ENCODE measurements at regions not wholly inside any gene's neighbourhood (a gene's known extent, or its start where the extent isn't known, plus 50 kb on each side); places are given as distances from the start of the nearest gene placed in this dataset.

DNA sequence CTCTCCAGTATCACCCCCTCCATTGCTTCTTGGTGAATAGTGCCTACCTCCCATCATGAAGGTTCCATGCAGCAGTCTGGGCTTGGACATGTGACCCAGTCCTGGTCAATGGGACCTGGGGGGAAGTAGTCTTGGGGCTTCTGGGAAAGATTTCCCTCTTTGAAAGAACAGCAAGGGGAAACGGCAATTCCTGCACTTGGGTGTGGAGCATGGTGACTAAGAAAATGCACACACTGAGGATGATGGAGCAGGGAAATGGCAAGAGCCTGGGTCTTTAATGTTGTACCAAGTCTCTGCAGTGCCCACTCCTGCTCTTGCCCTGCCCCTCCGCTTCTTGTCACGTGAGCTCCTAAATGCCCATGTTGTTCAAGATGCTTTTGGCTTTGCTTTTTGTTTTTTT lies 131.4 kb upstream of the SIX2 start:
- Histone ChIP-seq H3K4me3 (ENCODE audit: low read depth in 1 of 5, low read length in 5 of 5) (no peak overlapping the region), H3K27ac (ENCODE audit: low read depth, low read length) (no peak overlapping the region), H3K36me3 (ENCODE audit: control insufficient read depth in 5 of 5, insufficient read depth in 5 of 5, low read length in 5 of 5) (no peaks in the 10 kb centered on the region), H3K9me3 (ENCODE audit: control insufficient read depth in 5 of 5, low read length in 5 of 5) (no peaks in the 10 kb centered on the region), H3K27me3 (ENCODE audit: control insufficient read depth in 5 of 5, insufficient read depth in 4 of 5, low read length in 5 of 5) (peaks cover 0 to 12% (median 8%) of the 10 kb centered on the region in 5 donors), H3K4me1 (ENCODE audit: control insufficient read depth in 5 of 5, insufficient read depth in 5 of 5, low read length in 5 of 5) (no peaks in the 10 kb centered on the region), H3K9ac (ENCODE audit: low read length in 5 of 5) (no peak overlapping the region)

- H3K4me3 ChIP-seq (ENCODE audit: low read depth in 1 of 5, low read length in 5 of 5), result no peak overlapping the region
- no peak overlapping the region for H3K27ac ChIP-seq (ENCODE audit: low read depth, low read length)
- peaks cover 0 to 5% (median 5%) of the 10 kb centered on the region in 5 donors for H3K4me1 ChIP-seq (ENCODE audit: control insufficient read depth in 5 of 5, insufficient read depth in 5 of 5, low read length in 5 of 5)
- H3K9ac ChIP-seq (ENCODE audit: low read length in 5 of 5), result no peak overlapping the region
- H3K9me3 ChIP-seq (ENCODE audit: control insufficient read depth in 5 of 5, low read length in 5 of 5), result no peaks in the 10 kb centered on the region
- H3K27me3 ChIP-seq (ENCODE audit: control insufficient read depth in 5 of 5, insufficient read depth in 4 of 5, low read length in 5 of 5), result peaks cover 0 to 12% (median 7%) of the 10 kb centered on the region in 5 donors
- no peaks in the 10 kb centered on the region for H3K36me3 ChIP-seq (ENCODE audit: control insufficient read depth in 5 of 5, insufficient read depth in 5 of 5, low read length in 5 of 5)
Observed at GRCh38 chr2:45138904-45139303, 129.7 kb upstream of the SIX2 start.

DNA sequence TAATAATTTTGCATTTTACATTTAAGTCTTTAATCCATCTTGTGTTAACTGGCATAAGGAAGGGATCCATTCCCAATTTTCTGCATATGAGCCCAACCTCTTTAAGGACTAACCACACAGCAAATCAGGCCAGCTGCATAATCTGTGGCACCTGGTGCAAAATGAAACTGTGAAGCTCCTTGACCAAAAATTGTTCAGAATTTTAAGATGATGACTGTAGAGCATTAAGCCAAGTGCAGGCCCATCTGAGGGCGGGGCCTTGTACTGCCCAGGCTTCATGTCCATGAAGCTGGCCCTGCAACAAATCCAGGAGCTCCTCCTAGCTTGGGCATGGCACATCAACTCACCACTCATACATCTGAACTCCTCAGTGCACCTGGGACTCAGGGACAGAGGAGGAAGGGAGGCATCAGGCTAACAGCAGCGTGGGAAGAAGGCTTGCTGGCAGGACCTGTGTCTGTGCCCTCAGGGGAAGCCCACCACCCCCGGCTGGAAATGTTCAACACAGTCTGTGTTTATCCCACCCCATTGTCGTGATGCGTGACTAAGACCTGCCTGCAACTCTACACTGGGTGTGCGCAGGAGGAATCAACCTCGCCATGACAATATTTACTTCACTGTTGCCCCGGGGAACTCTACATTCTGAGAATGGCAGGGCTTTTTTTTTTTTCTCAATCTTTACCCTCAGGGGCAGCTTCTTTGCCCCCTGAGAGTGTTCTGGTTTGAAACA lies 128.9 kb upstream of the SIX2 start:
- Histone ChIP-seq H3K36me3 (ENCODE audit: control insufficient read depth in 5 of 5, insufficient read depth in 5 of 5, low read length in 5 of 5) (no peaks in the 10 kb centered on the region), H3K27me3 (ENCODE audit: control insufficient read depth in 5 of 5, insufficient read depth in 4 of 5, low read length in 5 of 5) (peaks cover 0 to 6% (median 2%) of the 10 kb centered on the region in 5 donors), H3K27ac (ENCODE audit: low read depth, low read length) (no peak overlapping the region), H3K4me1 (ENCODE audit: control insufficient read depth in 5 of 5, insufficient read depth in 5 of 5, low read length in 5 of 5) (peaks cover 0 to 5% (median 5%) of the 10 kb centered on the region in 5 donors), H3K9me3 (ENCODE audit: control insufficient read depth in 5 of 5, low read length in 5 of 5) (no peaks in the 10 kb centered on the region), H3K4me3 (ENCODE audit: low read depth in 1 of 5, low read length in 5 of 5) (no peak overlapping the region), H3K9ac (ENCODE audit: low read length in 5 of 5) (no peak overlapping the region)

- no peak overlapping the region for H3K4me3 ChIP-seq (ENCODE audit: low read depth in 1 of 5, low read length in 5 of 5)
- H3K4me1 ChIP-seq (ENCODE audit: control insufficient read depth in 5 of 5, insufficient read depth in 5 of 5, low read length in 5 of 5), result peaks cover 0 to 17% (median 15%) of the 10 kb centered on the region in 5 donors
- no peaks in the 10 kb centered on the region for H3K9me3 ChIP-seq (ENCODE audit: control insufficient read depth in 5 of 5, low read length in 5 of 5)
- no peak overlapping the region for H3K9ac ChIP-seq (ENCODE audit: low read length in 5 of 5)
- no peaks in the 10 kb centered on the region for H3K36me3 ChIP-seq (ENCODE audit: control insufficient read depth in 5 of 5, insufficient read depth in 5 of 5, low read length in 5 of 5)
- no peak overlapping the region for H3K27ac ChIP-seq (ENCODE audit: low read depth, low read length)
- H3K27me3 ChIP-seq (ENCODE audit: control insufficient read depth in 5 of 5, insufficient read depth in 4 of 5, low read length in 5 of 5), result no peaks in the 10 kb centered on the region
Observed at GRCh38 chr2:45134726-45135125, 125.5 kb upstream of the SIX2 start.

- no peak overlapping the region for H3K4me3 ChIP-seq (ENCODE audit: low read depth in 1 of 5, low read length in 5 of 5)
- H3K9me3 ChIP-seq (ENCODE audit: control insufficient read depth in 5 of 5, low read length in 5 of 5), result no peaks in the 10 kb centered on the region
- H3K27ac ChIP-seq (ENCODE audit: low read depth, low read length), result no peak overlapping the region
- H3K36me3 ChIP-seq (ENCODE audit: control insufficient read depth in 5 of 5, insufficient read depth in 5 of 5, low read length in 5 of 5), result no peaks in the 10 kb centered on the region
- no peaks in the 10 kb centered on the region for H3K27me3 ChIP-seq (ENCODE audit: control insufficient read depth in 5 of 5, insufficient read depth in 4 of 5, low read length in 5 of 5)
- H3K9ac ChIP-seq (ENCODE audit: low read length in 5 of 5), result no peak overlapping the region
- peaks cover 0 to 24% (median 21%) of the 10 kb centered on the region in 5 donors for H3K4me1 ChIP-seq (ENCODE audit: control insufficient read depth in 5 of 5, insufficient read depth in 5 of 5, low read length in 5 of 5)
Observed at GRCh38 chr2:45134014-45134413, 124.8 kb upstream of the SIX2 start.

- no peak overlapping the region for H3K9ac ChIP-seq (ENCODE audit: low read length in 5 of 5)
- H3K4me1 ChIP-seq (ENCODE audit: control insufficient read depth in 5 of 5, insufficient read depth in 5 of 5, low read length in 5 of 5), result peaks cover 0 to 30% (median 28%) of the 10 kb centered on the region in 5 donors
- H3K9me3 ChIP-seq (ENCODE audit: control insufficient read depth in 5 of 5, low read length in 5 of 5), result no peaks in the 10 kb centered on the region
- H3K36me3 ChIP-seq (ENCODE audit: control insufficient read depth in 5 of 5, insufficient read depth in 5 of 5, low read length in 5 of 5), result no peaks in the 10 kb centered on the region
- no peak overlapping the region for H3K27ac ChIP-seq (ENCODE audit: low read depth, low read length)
- no peaks in the 10 kb centered on the region for H3K27me3 ChIP-seq (ENCODE audit: control insufficient read depth in 5 of 5, insufficient read depth in 4 of 5, low read length in 5 of 5)
- no peak overlapping the region for H3K4me3 ChIP-seq (ENCODE audit: low read depth in 1 of 5, low read length in 5 of 5)
Observed at GRCh38 chr2:45132551-45132950, 123.3 kb upstream of the SIX2 start.

DNA sequence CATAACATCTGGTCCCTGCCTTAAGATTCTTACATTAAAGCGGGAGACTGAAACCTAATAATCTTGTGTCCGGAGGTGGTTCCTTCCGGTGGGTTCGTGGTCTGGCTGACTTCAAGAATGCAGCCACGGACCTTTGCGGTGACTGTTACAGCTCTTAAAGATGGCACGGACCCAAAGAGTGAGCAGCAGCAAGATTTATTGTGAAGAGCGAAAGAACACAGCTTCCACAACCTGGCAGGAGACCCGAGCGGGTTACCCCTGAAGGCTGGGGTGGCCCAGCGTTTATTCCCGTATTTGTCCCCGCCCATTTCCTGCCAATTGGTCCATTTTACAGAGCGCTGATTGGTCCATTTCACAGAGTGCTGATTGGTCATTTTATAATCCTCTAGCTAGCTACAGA lies 122.3 kb upstream of the SIX2 start:
- Histone ChIP-seq H3K9me3 (ENCODE audit: control insufficient read depth in 5 of 5, low read length in 5 of 5) (no peaks in the 10 kb centered on the region), H3K4me1 (ENCODE audit: control insufficient read depth in 5 of 5, insufficient read depth in 5 of 5, low read length in 5 of 5) (peaks cover 0 to 30% (median 28%) of the 10 kb centered on the region in 5 donors), H3K9ac (ENCODE audit: low read length in 5 of 5) (no peak overlapping the region), H3K36me3 (ENCODE audit: control insufficient read depth in 5 of 5, insufficient read depth in 5 of 5, low read length in 5 of 5) (no peaks in the 10 kb centered on the region), H3K27ac (ENCODE audit: low read depth, low read length) (no peak overlapping the region), H3K4me3 (ENCODE audit: low read depth in 1 of 5, low read length in 5 of 5) (no peak overlapping the region), H3K27me3 (ENCODE audit: control insufficient read depth in 5 of 5, insufficient read depth in 4 of 5, low read length in 5 of 5) (no peaks in the 10 kb centered on the region)

DNA sequence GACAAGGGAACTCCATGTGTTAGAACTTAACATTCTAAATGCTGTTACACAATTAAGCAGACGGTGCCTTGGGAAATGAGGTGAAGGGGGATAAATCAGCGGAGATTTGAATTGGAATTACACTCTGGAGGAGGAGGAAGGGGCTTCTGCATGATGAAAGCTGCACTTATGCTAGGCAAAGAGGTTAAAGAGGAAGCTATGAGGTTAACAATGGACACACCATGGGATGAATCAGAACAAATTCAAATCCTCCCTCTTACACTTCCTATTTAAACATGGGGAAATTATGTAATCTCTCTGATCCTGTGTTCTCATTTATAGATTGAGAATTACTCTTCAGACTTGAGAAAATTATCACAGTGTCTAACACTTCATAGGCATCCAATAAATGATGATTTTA lies 121.5 kb upstream of the SIX2 start:
- Histone ChIP-seq H3K27ac (ENCODE audit: low read depth, low read length) (no peak overlapping the region), H3K9ac (ENCODE audit: low read length in 5 of 5) (no peak overlapping the region), H3K27me3 (ENCODE audit: control insufficient read depth in 5 of 5, insufficient read depth in 4 of 5, low read length in 5 of 5) (no peaks in the 10 kb centered on the region), H3K36me3 (ENCODE audit: control insufficient read depth in 5 of 5, insufficient read depth in 5 of 5, low read length in 5 of 5) (no peaks in the 10 kb centered on the region), H3K9me3 (ENCODE audit: control insufficient read depth in 5 of 5, low read length in 5 of 5) (no peaks in the 10 kb centered on the region), H3K4me3 (ENCODE audit: low read depth in 1 of 5, low read length in 5 of 5) (no peak overlapping the region), H3K4me1 (ENCODE audit: control insufficient read depth in 5 of 5, insufficient read depth in 5 of 5, low read length in 5 of 5) (peaks cover 0 to 30% (median 28%) of the 10 kb centered on the region in 5 donors)

GRCh38 chr2:45128580-45128997 lies 119.3 kb upstream of the SIX2 start:
- H3K27ac ChIP-seq (ENCODE audit: low read depth, low read length), result no peak overlapping the region
- no peaks in the 10 kb centered on the region for H3K27me3 ChIP-seq (ENCODE audit: control insufficient read depth in 5 of 5, insufficient read depth in 4 of 5, low read length in 5 of 5)
- no peak overlapping the region for H3K4me3 ChIP-seq (ENCODE audit: low read depth in 1 of 5, low read length in 5 of 5)
- no peak overlapping the region for H3K9ac ChIP-seq (ENCODE audit: low read length in 5 of 5)
- no peaks in the 10 kb centered on the region for H3K9me3 ChIP-seq (ENCODE audit: control insufficient read depth in 5 of 5, low read length in 5 of 5)
- H3K4me1 ChIP-seq (ENCODE audit: control insufficient read depth in 5 of 5, insufficient read depth in 5 of 5, low read length in 5 of 5), result peaks cover 0 to 26% (median 23%) of the 10 kb centered on the region in 5 donors
- no peaks in the 10 kb centered on the region for H3K36me3 ChIP-seq (ENCODE audit: control insufficient read depth in 5 of 5, insufficient read depth in 5 of 5, low read length in 5 of 5)

DNA sequence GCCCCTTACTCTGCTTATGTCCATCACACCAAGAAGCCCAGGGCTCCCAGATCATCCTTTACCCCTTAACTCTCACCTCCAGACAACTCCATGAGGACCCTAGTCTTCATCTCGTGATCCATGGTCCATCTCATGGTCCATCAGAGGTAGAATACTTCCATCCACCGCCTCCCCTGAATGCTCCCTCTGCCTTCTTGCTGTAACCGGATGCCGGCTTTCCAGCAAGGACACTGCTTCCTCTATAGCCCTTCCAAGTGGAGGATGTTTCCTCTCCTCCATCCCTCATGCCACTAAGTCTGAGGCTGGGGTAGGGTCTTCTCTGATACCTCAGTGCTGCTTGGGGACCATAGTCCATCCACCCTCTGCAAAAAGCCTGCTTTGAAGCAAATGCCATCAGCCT lies 118.6 kb upstream of the SIX2 start:
- Histone ChIP-seq H3K4me1 (ENCODE audit: control insufficient read depth in 5 of 5, insufficient read depth in 5 of 5, low read length in 5 of 5) (peaks cover 0 to 26% (median 23%) of the 10 kb centered on the region in 5 donors), H3K27me3 (ENCODE audit: control insufficient read depth in 5 of 5, insufficient read depth in 4 of 5, low read length in 5 of 5) (no peaks in the 10 kb centered on the region), H3K9ac (ENCODE audit: low read length in 5 of 5) (no peak overlapping the region), H3K36me3 (ENCODE audit: control insufficient read depth in 5 of 5, insufficient read depth in 5 of 5, low read length in 5 of 5) (no peaks in the 10 kb centered on the region), H3K9me3 (ENCODE audit: control insufficient read depth in 5 of 5, low read length in 5 of 5) (no peaks in the 10 kb centered on the region), H3K4me3 (ENCODE audit: low read depth in 1 of 5, low read length in 5 of 5) (no peak overlapping the region), H3K27ac (ENCODE audit: low read depth, low read length) (no peak overlapping the region)
